GM12878 (cell line): ENCODE measurements at regions not wholly inside any gene's neighbourhood (a gene's known extent, or its start where the extent isn't known, plus 50 kb on each side); places are given as distances from the start of the nearest gene placed in this dataset.

ENCODE experiments used
- ATF3 ChIP-seq: IDR thresholded peaks from 2 replicates; pipeline ENCODE4 v1.6.1; 2011; ENCODE audit warnings: low read depth, mild to moderate bottlenecking, low read length, moderate library complexity, borderline replicate concordance; ENCODE audit errors: extremely low read depth
- CBFB ChIP-seq: IDR thresholded peaks from 2 replicates; pipeline ENCODE4 v1.6.1; 2016; ENCODE audit warnings: antibody characterized with exemption, low read depth
- CEBPB ChIP-seq, 2 experiments: fragments of 150-350 bp in 1 of 2; IDR thresholded peaks; 2 replicates each; pipeline ENCODE4 v1.6.1; 2012 to 2014; ENCODE audit warnings: low read depth in 2 of 2, low read length in 2 of 2, borderline replicate concordance in 1 of 2, inconsistent platforms in 1 of 2
- CUX1 ChIP-seq: IDR thresholded peaks from 2 replicates; pipeline ENCODE4 v1.6.1; 2012; ENCODE audit warnings: improper control_type of control experiment, low read depth, low read length; ENCODE audit not compliant: insufficient replicate concordance
- NKRF ChIP-seq: fragments of 450-650 bp; conservative IDR thresholded peaks from 2 replicates; pipeline ENCODE4 v1.6.1; 2017; ENCODE audit warnings: mild to moderate bottlenecking, moderate library complexity
- RELA ChIP-seq: fragments of 450-650 bp; IDR thresholded peaks from 2 replicates; pipeline ENCODE4 v1.8.0; 2014; ENCODE audit warnings: borderline replicate concordance; ENCODE audit not compliant: partially characterized antibody
- SKIL ChIP-seq: fragments of 450-650 bp; IDR thresholded peaks from 2 replicates; pipeline ENCODE4 v1.6.1; 2017; ENCODE audit warnings: mild to moderate bottlenecking, low read depth, inconsistent platforms; ENCODE audit not compliant: poor library complexity, severe bottlenecking
- ZBTB11 ChIP-seq: fragments of 450-650 bp; formaldehyde crosslinking; IDR thresholded peaks from 2 replicates; pipeline ENCODE4 v1.5.0; 2022; ENCODE audit warnings: mild to moderate bottlenecking, missing genetic modification characterization
- ZNF687 ChIP-seq: fragments of 450-650 bp; IDR thresholded peaks from 2 replicates; pipeline ENCODE4 v1.6.1; 2017; ENCODE audit warnings: mild to moderate bottlenecking, moderate library complexity

GRCh38 chr14:40679256-40679655, 927.4 kb upstream of the LRFN5 start (continued):
- TF ChIP-seq ZBTB11 (CRISPR knock-in tag) (no peak), RELA (no peak), SKIL (no peak), ZNF687 (no peak), CUX1 (no peak), NKRF (no peak), ATF3 (no peak), CEBPB (IDR thresholded peaks at IDR 0.05; ENCODE audit: borderline replicate concordance in 1 of 2, low read depth in 2 of 2, low read length in 2 of 2) (no peak), CBFB (no peak)
